ENCODE measurements at regions not wholly inside any gene's neighbourhood (a gene's known extent, or its start where the extent isn't known, plus 50 kb on each side); places are given as distances from the start of the nearest gene placed in this dataset.

- Histone ChIP-seq H3K9me3 (ENCODE audit: insufficient read depth in 2 of 2, low read depth in 1 of 2, low read length in 1 of 2) (no peaks in the 10 kb centered on the region), H3K27ac (ENCODE audit: low read depth, low read length) (no peak overlapping the region), H3K79me1 (ENCODE audit: low read depth, low read length) (no peaks in the 10 kb centered on the region), H2BK20ac (ENCODE audit: low read length) (no peak overlapping the region), H3K18ac (ENCODE audit: extremely low read depth, low read length) (no peak overlapping the region), H3K4ac (replicated peaks; ENCODE audit: insufficient read length, low read depth, low read length) (no peak overlapping the region), H3K4me2 (ENCODE audit: insufficient read depth in 1 of 2, low read depth in 2 of 2, low read length in 2 of 2) (no peak overlapping the region), H3K4me3 (ENCODE audit: extremely low read depth in 1 of 4, insufficient read depth in 2 of 4, low read depth in 3 of 4, low read length in 4 of 4) (no peak overlapping the region), H4K8ac (ENCODE audit: extremely low read depth, insufficient read depth, low read length) (no peak overlapping the region; the same call in 1 of the 2 replicates), H4K20me1 (replicated peaks in 1 of 2; ENCODE audit: control insufficient read depth in 1 of 2, insufficient read depth in 2 of 2, low read length in 2 of 2) (no peaks in the 10 kb centered on the region), H2AFZ (ENCODE audit: low read length) (no peak overlapping the region), H2BK120ac (replicated peaks; ENCODE audit: low read depth, low read length) (no peak overlapping the region), H3K56ac (replicated peaks; ENCODE audit: insufficient read length, low read depth, low read length) (no peak overlapping the region), H3K9ac (replicated peaks in 1 of 4; ENCODE audit: extremely low read depth in 1 of 4, low read depth in 3 of 4, low read length in 3 of 4) (no peak overlapping the region), H2BK5ac (ENCODE audit: low read depth, low read length) (no peak overlapping the region), H3K14ac (ENCODE audit: insufficient read length) (no peak overlapping the region), H2BK12ac (ENCODE audit: low read depth, low read length) (no peak overlapping the region), H3K4me1 (replicated peaks in 1 of 4; ENCODE audit: control insufficient read depth in 3 of 4, insufficient read depth in 4 of 4, low read length in 3 of 4) (no peaks in the 10 kb centered on the region; a peak in 1 of 7 replicates), H3K23me2 (ENCODE audit: low read depth, low read length) (no peaks in the 10 kb centered on the region), H3K79me2 (ENCODE audit: control insufficient read depth in 1 of 2, insufficient read depth in 2 of 2, low read length in 2 of 2) (no peaks in the 10 kb centered on the region), H3K36me3 (ENCODE audit: control insufficient read depth in 2 of 4, insufficient read depth in 4 of 4, low read length in 3 of 4) (no peaks in the 10 kb centered on the region), H4K5ac (ENCODE audit: insufficient read length, low read depth, low read length) (no peak overlapping the region), H4K91ac (replicated peaks; ENCODE audit: insufficient read length, low read length) (no peak overlapping the region), H3K27me3 (replicated peaks in 1 of 4; ENCODE audit: control insufficient read depth in 3 of 4, extremely low read depth in 1 of 4, insufficient read depth in 3 of 4, low read length in 3 of 4) (no peaks in the 10 kb centered on the region), H3K23ac (ENCODE audit: insufficient read length) (no peak overlapping the region), H2AK5ac (ENCODE audit: low read depth, low read length) (no peak overlapping the region), H2BK15ac (ENCODE audit: low read length) (no peak overlapping the region)
- 85% methylated on average over 6 of the region's 6 CpGs; no CpG with 5 or more reads in 1 of the 2 experiments for WGBS, 2 experiments (ENCODE audit: extremely low coverage in 1 of 2, insufficient coverage in 1 of 2, insufficient read length in 1 of 2, insufficient replicate concordance in 2 of 2, low coverage in 1 of 2, low lambda C conversion rate in 2 of 2, missing lambda C conversion rate in 1 of 2)
- ChIA-PET POLR2A (ENCODE audit: partially characterized antibody) (no interaction called here), CTCF (ENCODE audit: partially characterized antibody) (interaction anchor here (0.7 kb wide), 1 partner anchor 11 kb away, joined by 3 read pairs; no protein-coding TSS in a partner anchor)
- DNase-seq (ENCODE audit: low read depth in 1 of 2, low spot score in 2 of 2): no peak
- no peak for FAIRE-seq
- no peak for TF ChIP-seq POLR2A (IDR thresholded peaks at IDR 0.05; ENCODE audit: control extremely low read depth in 1 of 2, low read depth in 2 of 2, low read length in 2 of 2)
- TF ChIP-seq GTF2F1 (IDR thresholded peaks at IDR 0.05; ENCODE audit: borderline replicate concordance, low read depth, low read length): no peak
- no peak for TF ChIP-seq NANOG (IDR thresholded peaks at IDR 0.05; ENCODE audit: insufficient read depth, low read depth, low read length, poor library complexity, severe bottlenecking)
- no peak for TF ChIP-seq JUN (IDR thresholded peaks at IDR 0.05; ENCODE audit: low read depth, low read length)
- no peak for TF ChIP-seq E2F6 (IDR thresholded peaks at IDR 0.05)
- no peak for TF ChIP-seq CHD2 (IDR thresholded peaks at IDR 0.05; ENCODE audit: low read length)
- no peak for TF ChIP-seq ASH2L (IDR thresholded peaks at IDR 0.05; ENCODE audit: low read length)
- no peak for TF ChIP-seq SIX5 (IDR thresholded peaks at IDR 0.05; ENCODE audit: low read depth, low read length)
- no peak for TF ChIP-seq NRF1 (IDR thresholded peaks at IDR 0.05; ENCODE audit: low read depth, low read length)
- no peak for TF ChIP-seq EGR1 (IDR thresholded peaks at IDR 0.05; ENCODE audit: borderline replicate concordance, low read depth, low read length)
- no peak for TF ChIP-seq MAFK (IDR thresholded peaks at IDR 0.05; ENCODE audit: low read depth, low read length)
- no peak for TF ChIP-seq SAP30 (IDR thresholded peaks at IDR 0.05; ENCODE audit: insufficient read depth, insufficient replicate concordance, low read length)
- TF ChIP-seq SP4 (IDR thresholded peaks at IDR 0.05; ENCODE audit: low read length): no peak
- no peak for TF ChIP-seq KDM4A (IDR thresholded peaks at IDR 0.05; ENCODE audit: low read depth, low read length, severe bottlenecking)
- no peak for TF ChIP-seq SP2 (IDR thresholded peaks at IDR 0.05; ENCODE audit: low read length)
- no peak for TF ChIP-seq POU5F1 (IDR thresholded peaks at IDR 0.05; ENCODE audit: low read depth, low read length)
Observed at GRCh38 chr5:110940136-110940535, 131.4 kb upstream of the TSLP start.
